Testis (tissue), 2 donors: ENCODE measurements at regions not wholly inside any gene's neighbourhood (a gene's known extent, or its start where the extent isn't known, plus 50 kb on each side); places are given as distances from the start of the nearest gene placed in this dataset.

Experiments
- DNase-seq: peaks from one replicate; pipeline ENCODE4 v3.0.0-alpha.2; 2019
- H3K27ac ChIP-seq, 2 donors: fragments of 200-600 bp; sonication (generic); one replicate each; pipeline ENCODE4 v1.5.1; 2019
- H3K27me3 ChIP-seq: fragments of 200-600 bp; sonication (generic); one replicate; pipeline ENCODE4 v1.5.1; 2019
- H3K36me3 ChIP-seq: fragments of 200-600 bp; sonication (generic); one replicate; pipeline ENCODE4 v1.5.1; 2017; ENCODE audit warnings: low read depth; ENCODE audit errors: missing control alignments
- H3K4me1 ChIP-seq: fragments of 200-600 bp; sonication (generic); one replicate; pipeline ENCODE4 v1.5.1; 2019
- H3K4me3 ChIP-seq, 2 donors: fragments of 200-600 bp; sonication (generic); one replicate each; pipeline ENCODE4 v1.5.1; 2017 to 2019
- H3K9me3 ChIP-seq: fragments of 200-600 bp; sonication (generic); one replicate; pipeline ENCODE4 v1.5.1; 2017
- CTCF ChIP-seq, 3 experiments: fragments of 450-650 bp in 2 of 3; fragments of 200-600 bp in 1 of 3; sonication (generic) in 1 of 3; IDR thresholded peaks; one replicate each; pipeline ENCODE4 v1.5.1; 2016 to 2019; ENCODE audit warnings: antibody characterized with exemption in 3 of 3, mild to moderate bottlenecking in 2 of 3, moderate library complexity in 1 of 3
- POLR2A ChIP-seq: fragments of 450-650 bp; IDR thresholded peaks from one replicate; pipeline ENCODE4 v1.6.1; 2017; ENCODE audit warnings: antibody characterized with exemption, mild to moderate bottlenecking, moderate library complexity
- WGBS, 2 donors: methylation state at CpG; one replicate each; pipeline ENCODE4 v1.1.5; 2018; 5-methylcytosine and 5-hydroxymethylcytosine counted together
- intact Hi-C: fragments of 100-400 bp; cut with DNase I; formaldehyde crosslinking; loops from one replicate; pipeline ENCODE4 v1.15.1; 2023; ENCODE audit warnings: low total_unique reads

- TF ChIP-seq CTCF (IDR thresholded peaks at IDR 0.05), result no peak
- TF ChIP-seq POLR2A, result no peak
- Histone ChIP-seq H3K36me3 (no peaks in the 10 kb centered on the region), H3K27ac (no peak overlapping the region), H3K9me3 (no peaks in the 10 kb centered on the region), H3K27me3 (no peaks in the 10 kb centered on the region), H3K4me3 (no peak overlapping the region), H3K4me1 (no peaks in the 10 kb centered on the region)
- WGBS, 2 donors, result 84 to 88% methylated on average over 3 of the region's 3 CpGs
- no peak for DNase-seq
- intact Hi-C loops, result no loop called here
Observed at GRCh38 chr13:56893843-56894242, 246.9 kb upstream of the PRR20A start.

- H3K27me3 ChIP-seq, result no peaks in the 10 kb centered on the region
- no peaks in the 10 kb centered on the region for H3K36me3 ChIP-seq
- peak overlapping the region; percentile 26 to 52 for H3K4me3 ChIP-seq
- WGBS, 2 donors, result 76% methylated on average over 3 to 30 of the region's 30 CpGs
- peak; percentile 29 for DNase-seq
- H3K27ac ChIP-seq, result no peak overlapping the region
- no peaks in the 10 kb centered on the region for H3K9me3 ChIP-seq
- intact Hi-C loops, result no loop called here
- TF ChIP-seq CTCF (IDR thresholded peaks at IDR 0.05), result no peak
- no peak for TF ChIP-seq POLR2A
- no peaks in the 10 kb centered on the region for H3K4me1 ChIP-seq
Observed at GRCh38 chr13:56900549-56901279, 240.0 kb upstream of the PRR20A start.

GRCh38 chr13:56902276-56902675 is 238.4 kb upstream of the PRR20A start:
- DNase-seq, result no peak
- Histone ChIP-seq H3K4me1 (no peaks in the 10 kb centered on the region), H3K36me3 (no peaks in the 10 kb centered on the region), H3K27me3 (no peaks in the 10 kb centered on the region), H3K27ac (no peak overlapping the region), H3K9me3 (no peaks in the 10 kb centered on the region), H3K4me3 (no peak overlapping the region)
- WGBS, 2 donors, result 70 to 77% methylated on average over 9 of the region's 9 CpGs
- intact Hi-C loops, result no loop called here
- TF ChIP-seq POLR2A (no peak), CTCF (IDR thresholded peaks at IDR 0.05) (no peak)

- H3K9me3 ChIP-seq, result no peaks in the 10 kb centered on the region
- intact Hi-C loops, result no loop called here
- H3K27me3 ChIP-seq, result no peaks in the 10 kb centered on the region
- H3K36me3 ChIP-seq, result no peaks in the 10 kb centered on the region
- no peak for DNase-seq
- no peak for TF ChIP-seq CTCF (IDR thresholded peaks at IDR 0.05)
- TF ChIP-seq POLR2A, result no peak
- H3K4me1 ChIP-seq, result no peaks in the 10 kb centered on the region
- no peak overlapping the region for H3K27ac ChIP-seq
- 72 to 81% methylated on average over 3 of the region's 3 CpGs for WGBS, 2 donors
- no peak overlapping the region for H3K4me3 ChIP-seq
Observed at GRCh38 chr13:56903710-56904282, 236.9 kb upstream of the PRR20A start.

GRCh38 chr13:56906909-56907308 is 233.8 kb upstream of the PRR20A start:
- DNase-seq, result no peak
- intact Hi-C loops, result no loop called here
- TF ChIP-seq POLR2A, result no peak
- no peak for TF ChIP-seq CTCF (IDR thresholded peaks at IDR 0.05)
- no peaks in the 10 kb centered on the region for H3K27me3 ChIP-seq
- H3K4me3 ChIP-seq, result no peak overlapping the region
- no peaks in the 10 kb centered on the region for H3K36me3 ChIP-seq
- H3K4me1 ChIP-seq, result no peaks in the 10 kb centered on the region
- no peaks in the 10 kb centered on the region for H3K9me3 ChIP-seq
- H3K27ac ChIP-seq, result no peak overlapping the region
- WGBS, 2 donors, result 74 to 100% methylated on average over 1 of the region's 1 CpG
